Mucosa of descending colon (tissue), 3 donors: ENCODE measurements at regions not wholly inside any gene's neighbourhood (a gene's known extent, or its start where the extent isn't known, plus 50 kb on each side); places are given as distances from the start of the nearest gene placed in this dataset.

Experiments used
- ATAC-seq: fragments of 200-7000 bp; cut with Tn5 transposase; one replicate; pipeline ENCODE4 v1.9.1; 2020; ENCODE audit warnings: mild to moderate bottlenecking, moderate library complexity
- DNase-seq, 3 donors: peaks; one replicate each; pipeline ENCODE4 v3.0.0-alpha.2; 2020
- H3K36me3 ChIP-seq: fragments of 200-600 bp; one replicate; pipeline ENCODE4 v1.8.0; 2021; ENCODE audit warnings: low read depth, mild to moderate bottlenecking
- H3K4me1 ChIP-seq: fragments of 200-600 bp; one replicate; pipeline ENCODE4 v1.8.0; 2021; ENCODE audit warnings: low read depth, mild to moderate bottlenecking
- H3K4me3 ChIP-seq: fragments of 200-600 bp; one replicate; pipeline ENCODE4 v1.8.0; 2021; ENCODE audit warnings: mild to moderate bottlenecking
- H3K9me3 ChIP-seq: fragments of 200-600 bp; one replicate; pipeline ENCODE4 v1.8.0; 2021; ENCODE audit warnings: mild to moderate bottlenecking
- intact Hi-C, 2 donors: fragments of 100-400 bp; cut with DNase I in 1 of 2; cut with micrococcal nuclease in 1 of 2; formaldehyde crosslinking; loops; one replicate each; pipeline versions ENCODE4 v1.11.0 to v1.11.1; 2022; cut with DNase I, micrococcal nuclease
- TF ChIP-seq, protein P1 (sequence below): fragments of 200-600 bp; IDR thresholded peaks from one replicate; pipeline ENCODE4 v1.8.0; 2022; ENCODE audit warnings: antibody characterized with exemption, mild to moderate bottlenecking
- donor health status: DM: no; HTN: no; CAD: no; lungs with moderate emphysema.
- donor health status: DM: no; HTN: no; CAD: no.
- donor health status: DM: no; HTN: yes; CAD: no.

DNA sequence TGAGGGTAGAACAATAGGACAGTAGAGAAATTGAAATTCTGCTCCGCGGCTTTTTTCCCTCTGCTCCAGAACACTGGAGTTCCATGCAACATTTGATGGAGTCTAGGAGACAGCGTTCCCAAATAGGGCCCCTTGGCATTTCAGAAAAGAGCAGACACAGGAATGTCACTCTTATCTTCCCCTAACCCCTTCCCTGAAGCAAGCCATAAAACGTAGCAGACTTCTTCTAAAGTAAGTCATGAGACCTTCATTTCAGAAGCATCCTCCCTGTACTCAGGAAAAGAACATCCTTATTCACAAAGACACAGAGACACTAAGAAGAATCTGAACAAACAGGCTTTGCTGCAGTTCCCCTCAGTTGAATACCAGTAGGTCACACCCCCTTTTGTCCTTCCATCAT, 296.1 kb upstream of the SOX9 start:
- TF ChIP-seq, protein P1, sequence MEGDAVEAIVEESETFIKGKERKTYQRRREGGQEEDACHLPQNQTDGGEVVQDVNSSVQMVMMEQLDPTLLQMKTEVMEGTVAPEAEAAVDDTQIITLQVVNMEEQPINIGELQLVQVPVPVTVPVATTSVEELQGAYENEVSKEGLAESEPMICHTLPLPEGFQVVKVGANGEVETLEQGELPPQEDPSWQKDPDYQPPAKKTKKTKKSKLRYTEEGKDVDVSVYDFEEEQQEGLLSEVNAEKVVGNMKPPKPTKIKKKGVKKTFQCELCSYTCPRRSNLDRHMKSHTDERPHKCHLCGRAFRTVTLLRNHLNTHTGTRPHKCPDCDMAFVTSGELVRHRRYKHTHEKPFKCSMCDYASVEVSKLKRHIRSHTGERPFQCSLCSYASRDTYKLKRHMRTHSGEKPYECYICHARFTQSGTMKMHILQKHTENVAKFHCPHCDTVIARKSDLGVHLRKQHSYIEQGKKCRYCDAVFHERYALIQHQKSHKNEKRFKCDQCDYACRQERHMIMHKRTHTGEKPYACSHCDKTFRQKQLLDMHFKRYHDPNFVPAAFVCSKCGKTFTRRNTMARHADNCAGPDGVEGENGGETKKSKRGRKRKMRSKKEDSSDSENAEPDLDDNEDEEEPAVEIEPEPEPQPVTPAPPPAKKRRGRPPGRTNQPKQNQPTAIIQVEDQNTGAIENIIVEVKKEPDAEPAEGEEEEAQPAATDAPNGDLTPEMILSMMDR: no peak
- Histone ChIP-seq H3K4me3 (no peak overlapping the region), H3K4me1 (no peaks in the 10 kb centered on the region), H3K9me3 (no peaks in the 10 kb centered on the region), H3K36me3 (no peaks in the 10 kb centered on the region)
- intact Hi-C loops: no loop called here
- ATAC-seq (no peak), DNase-seq (no peak)

DNA sequence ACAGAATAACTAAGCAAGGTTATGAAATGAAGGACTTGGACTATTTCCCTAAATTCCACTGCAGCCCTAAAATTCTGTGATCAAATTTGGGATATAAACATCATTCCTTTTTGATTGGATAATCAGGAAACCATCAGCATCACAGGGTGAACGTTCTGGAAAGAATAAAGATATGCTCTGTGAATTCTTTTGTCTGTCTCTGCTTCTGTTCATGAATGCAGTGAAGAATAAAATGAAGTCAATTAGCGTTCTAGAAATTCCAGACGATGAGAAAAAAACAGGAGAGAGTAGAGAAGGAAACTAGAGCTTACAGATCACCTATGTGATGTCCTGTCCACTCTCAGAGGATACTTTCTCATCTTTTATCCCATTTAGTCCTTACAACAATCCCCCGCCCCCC, 295.1 kb upstream of the SOX9 start:
- intact Hi-C loops: no loop called here
- ATAC-seq: no peak
- TF ChIP-seq, protein P1: no peak

DNA sequence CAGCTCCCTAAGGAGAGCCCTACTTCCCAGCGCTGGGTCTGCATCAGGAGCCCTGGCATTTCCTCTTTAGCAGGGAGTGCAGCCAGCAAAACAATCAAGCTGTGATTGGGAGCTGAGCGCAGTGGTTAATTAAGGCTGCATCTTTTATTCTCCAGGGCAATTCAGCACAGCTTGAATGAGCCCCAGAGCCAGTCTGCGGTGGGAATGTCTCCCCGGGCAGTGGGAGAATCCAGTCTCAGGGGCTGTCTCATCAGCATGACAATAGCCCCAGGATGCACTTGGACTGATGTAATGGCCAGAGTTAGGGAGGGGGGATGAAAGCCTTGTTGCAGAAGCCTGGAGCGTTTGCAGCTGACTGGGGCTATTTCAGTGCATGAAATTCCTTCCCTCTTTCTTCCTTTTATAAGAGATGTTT, 292.6 kb upstream of the SOX9 start:
- Histone ChIP-seq H3K9me3 (no peaks in the 10 kb centered on the region), H3K36me3 (no peaks in the 10 kb centered on the region), H3K4me1 (no peaks in the 10 kb centered on the region), H3K4me3 (no peak overlapping the region)
- ATAC-seq (no peak), DNase-seq (no peak)
- TF ChIP-seq, protein P1: no peak
- intact Hi-C loops: no loop called here

More for the DNA sequence above, 295.1 kb upstream of the SOX9 start:
- H3K9me3 ChIP-seq: no peaks in the 10 kb centered on the region
- no peaks in the 10 kb centered on the region for H3K4me1 ChIP-seq
- no peak for DNase-seq
- no peaks in the 10 kb centered on the region for H3K36me3 ChIP-seq
- H3K4me3 ChIP-seq: no peak overlapping the region

DNA sequence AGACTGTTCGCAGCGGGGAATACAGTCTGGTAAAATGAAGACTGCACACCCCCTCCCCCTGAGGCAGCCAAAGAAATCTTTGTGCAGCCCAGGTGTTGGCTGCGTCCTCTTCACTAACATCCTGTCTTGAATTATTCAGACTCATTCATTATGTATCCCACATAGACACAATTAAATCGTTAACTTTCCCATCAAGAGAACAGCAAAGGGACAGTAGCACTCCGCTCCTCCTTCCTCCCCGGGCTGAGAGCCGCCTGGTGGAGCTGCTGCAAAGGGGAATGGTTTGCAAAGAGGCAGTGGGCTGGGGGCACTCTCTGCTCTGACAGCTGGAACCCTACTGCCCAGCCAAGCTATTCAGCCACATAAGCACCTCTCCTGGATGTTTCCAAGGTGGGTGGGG, 290.0 kb upstream of the SOX9 start:
- Histone ChIP-seq H3K4me1 (no peaks in the 10 kb centered on the region), H3K36me3 (no peaks in the 10 kb centered on the region), H3K4me3 (no peak overlapping the region), H3K9me3 (no peaks in the 10 kb centered on the region)
- DNase-seq (no peak), ATAC-seq (no peak)
- TF ChIP-seq, protein P1: no peak
- intact Hi-C loops: no loop called here

DNA sequence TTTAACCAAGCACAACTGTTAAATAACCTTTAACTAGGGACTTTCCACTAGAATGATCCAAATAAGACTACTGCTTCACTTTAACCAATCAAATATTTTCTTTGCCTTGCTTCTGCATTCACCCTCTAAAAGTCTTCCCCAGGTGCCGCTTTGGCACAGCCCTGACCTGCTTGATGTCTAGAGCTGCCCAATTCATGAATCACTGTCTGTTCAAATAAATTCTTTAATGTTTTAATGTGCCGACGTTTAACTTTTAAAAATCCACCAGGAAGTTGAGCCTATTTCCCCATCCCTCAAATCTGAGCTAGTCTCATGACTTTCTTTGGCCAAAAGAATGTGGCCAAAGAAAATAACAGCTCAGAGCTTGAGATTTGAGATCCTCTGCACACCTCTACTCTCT, 277.8 kb upstream of the SOX9 start:
- H3K4me3 ChIP-seq: no peak overlapping the region

More for the DNA sequence above, 277.8 kb upstream of the SOX9 start:
- no peak for ATAC-seq
- Histone ChIP-seq H3K36me3 (no peaks in the 10 kb centered on the region), H3K4me1 (no peaks in the 10 kb centered on the region), H3K9me3 (peaks cover 3% of the 10 kb centered on the region)
- TF ChIP-seq, protein P1: no peak
- DNase-seq: no peak
- intact Hi-C loops: no loop called here
